Esophagus muscularis mucosa (tissue), 4 donors: ENCODE measurements at regions not wholly inside any gene's neighbourhood (a gene's known extent, or its start where the extent isn't known, plus 50 kb on each side); places are given as distances from the start of the nearest gene placed in this dataset.

ENCODE experiments used
- EP300 ChIP-seq: sonication (generic); formaldehyde crosslinking; IDR thresholded peaks from one replicate; pipeline ENCODE4 v1.6.1; 2017; ENCODE audit warnings: antibody characterized with exemption
- POLR2A ChIP-seq: fragments of 450-650 bp; IDR thresholded peaks from one replicate; pipeline ENCODE4 v1.6.1; 2017; ENCODE audit warnings: antibody characterized with exemption, moderate library complexity, mild to moderate bottlenecking, low read depth
- POLR2AphosphoS5 ChIP-seq, 2 donors: sonication (generic); formaldehyde crosslinking; IDR thresholded peaks; one replicate each; pipeline ENCODE4 v1.6.1; 2017; ENCODE audit warnings: antibody characterized with exemption in 2 of 2
- TF ChIP-seq, protein P1 (sequence below), 3 experiments: fragments of 200-600 bp in 2 of 3; fragments of 450-650 bp in 1 of 3; sonication (generic) in 2 of 3; IDR thresholded peaks; one replicate each; pipeline ENCODE4 v1.5.1; 2017 to 2019; ENCODE audit warnings: antibody characterized with exemption in 3 of 3, mild to moderate bottlenecking in 2 of 3, moderate library complexity in 1 of 3

DNA sequence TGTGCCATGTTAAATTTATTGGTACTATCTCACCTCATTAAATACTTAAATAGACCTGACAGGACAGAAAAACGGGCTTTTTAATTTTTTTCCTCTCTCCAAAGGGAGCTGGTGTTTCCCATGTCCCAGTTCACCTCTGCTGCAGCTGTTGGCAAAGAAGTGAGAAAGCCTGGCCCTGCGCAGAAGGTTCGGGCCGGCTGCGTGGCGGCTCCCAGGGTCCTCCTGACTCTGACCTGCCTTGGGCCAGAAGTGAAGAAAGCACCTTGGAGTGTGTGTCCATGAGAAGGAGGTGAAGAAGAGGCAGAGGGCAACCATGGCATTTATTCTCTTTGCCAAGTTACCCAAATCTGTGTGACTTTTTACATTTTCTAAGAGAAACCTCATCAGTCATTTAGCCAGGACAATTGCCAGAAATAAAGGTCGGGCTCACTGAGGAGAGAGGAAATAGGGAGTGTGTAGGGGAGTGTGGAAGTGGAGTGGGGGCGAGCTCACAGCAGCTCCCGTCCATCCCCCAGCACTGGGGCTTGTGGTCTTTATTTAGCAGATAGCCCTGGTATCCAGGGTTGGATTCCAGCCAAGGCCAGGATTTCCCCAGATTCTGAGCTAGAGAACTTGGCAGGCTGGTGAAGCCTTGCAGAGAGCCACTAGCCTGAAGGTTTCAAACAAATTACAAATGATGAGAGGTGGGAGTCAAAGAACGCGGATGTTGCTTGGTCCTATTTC, 102.4 kb upstream of the CADM1 start:
- TF ChIP-seq POLR2A, result no peak
- TF ChIP-seq, protein P1, sequence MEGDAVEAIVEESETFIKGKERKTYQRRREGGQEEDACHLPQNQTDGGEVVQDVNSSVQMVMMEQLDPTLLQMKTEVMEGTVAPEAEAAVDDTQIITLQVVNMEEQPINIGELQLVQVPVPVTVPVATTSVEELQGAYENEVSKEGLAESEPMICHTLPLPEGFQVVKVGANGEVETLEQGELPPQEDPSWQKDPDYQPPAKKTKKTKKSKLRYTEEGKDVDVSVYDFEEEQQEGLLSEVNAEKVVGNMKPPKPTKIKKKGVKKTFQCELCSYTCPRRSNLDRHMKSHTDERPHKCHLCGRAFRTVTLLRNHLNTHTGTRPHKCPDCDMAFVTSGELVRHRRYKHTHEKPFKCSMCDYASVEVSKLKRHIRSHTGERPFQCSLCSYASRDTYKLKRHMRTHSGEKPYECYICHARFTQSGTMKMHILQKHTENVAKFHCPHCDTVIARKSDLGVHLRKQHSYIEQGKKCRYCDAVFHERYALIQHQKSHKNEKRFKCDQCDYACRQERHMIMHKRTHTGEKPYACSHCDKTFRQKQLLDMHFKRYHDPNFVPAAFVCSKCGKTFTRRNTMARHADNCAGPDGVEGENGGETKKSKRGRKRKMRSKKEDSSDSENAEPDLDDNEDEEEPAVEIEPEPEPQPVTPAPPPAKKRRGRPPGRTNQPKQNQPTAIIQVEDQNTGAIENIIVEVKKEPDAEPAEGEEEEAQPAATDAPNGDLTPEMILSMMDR (IDR thresholded peaks at IDR 0.05), result no peak
- TF ChIP-seq POLR2AphosphoS5 (IDR thresholded peaks at IDR 0.05), result no peak
- TF ChIP-seq EP300, result no peak
